ENCODE measurements at regions not wholly inside any gene's neighbourhood (a gene's known extent, or its start where the extent isn't known, plus 50 kb on each side); places are given as distances from the start of the nearest gene placed in this dataset.

DNA sequence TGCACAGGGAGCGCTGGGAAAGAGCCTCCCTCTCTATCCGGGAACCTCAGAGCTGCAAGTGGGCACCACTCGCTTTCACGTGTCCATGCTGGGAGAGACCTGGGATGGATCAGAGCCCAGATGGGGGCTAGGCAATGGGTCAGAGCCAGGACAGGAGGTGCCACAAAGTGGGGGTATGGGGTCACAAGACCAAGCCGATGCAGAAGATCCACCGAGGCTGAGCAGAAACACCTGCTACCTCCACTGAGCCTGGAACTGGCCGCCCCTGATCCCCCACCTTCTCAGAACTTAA is 180.9 kb upstream of the SFSWAP start:
- TF ChIP-seq, protein P1, sequence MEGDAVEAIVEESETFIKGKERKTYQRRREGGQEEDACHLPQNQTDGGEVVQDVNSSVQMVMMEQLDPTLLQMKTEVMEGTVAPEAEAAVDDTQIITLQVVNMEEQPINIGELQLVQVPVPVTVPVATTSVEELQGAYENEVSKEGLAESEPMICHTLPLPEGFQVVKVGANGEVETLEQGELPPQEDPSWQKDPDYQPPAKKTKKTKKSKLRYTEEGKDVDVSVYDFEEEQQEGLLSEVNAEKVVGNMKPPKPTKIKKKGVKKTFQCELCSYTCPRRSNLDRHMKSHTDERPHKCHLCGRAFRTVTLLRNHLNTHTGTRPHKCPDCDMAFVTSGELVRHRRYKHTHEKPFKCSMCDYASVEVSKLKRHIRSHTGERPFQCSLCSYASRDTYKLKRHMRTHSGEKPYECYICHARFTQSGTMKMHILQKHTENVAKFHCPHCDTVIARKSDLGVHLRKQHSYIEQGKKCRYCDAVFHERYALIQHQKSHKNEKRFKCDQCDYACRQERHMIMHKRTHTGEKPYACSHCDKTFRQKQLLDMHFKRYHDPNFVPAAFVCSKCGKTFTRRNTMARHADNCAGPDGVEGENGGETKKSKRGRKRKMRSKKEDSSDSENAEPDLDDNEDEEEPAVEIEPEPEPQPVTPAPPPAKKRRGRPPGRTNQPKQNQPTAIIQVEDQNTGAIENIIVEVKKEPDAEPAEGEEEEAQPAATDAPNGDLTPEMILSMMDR (IDR thresholded peaks at IDR 0.05 in 2 of 3, conservative IDR thresholded peaks at IDR 0.05 in 1 of 3; ENCODE audit: insufficient read depth in 2 of 3, low read depth in 1 of 3, low read length in 3 of 3), result no peak
- no peak for TF ChIP-seq HDAC2 (IDR thresholded peaks at IDR 0.05)
- TF ChIP-seq ZNF263 (CRISPR knock-in tag; IDR thresholded peaks at IDR 0.05; ENCODE audit: borderline replicate concordance), result no peak
- TF ChIP-seq GATAD2B (IDR thresholded peaks at IDR 0.05; ENCODE audit: borderline replicate concordance), result no peak
- TF ChIP-seq, protein P2, sequence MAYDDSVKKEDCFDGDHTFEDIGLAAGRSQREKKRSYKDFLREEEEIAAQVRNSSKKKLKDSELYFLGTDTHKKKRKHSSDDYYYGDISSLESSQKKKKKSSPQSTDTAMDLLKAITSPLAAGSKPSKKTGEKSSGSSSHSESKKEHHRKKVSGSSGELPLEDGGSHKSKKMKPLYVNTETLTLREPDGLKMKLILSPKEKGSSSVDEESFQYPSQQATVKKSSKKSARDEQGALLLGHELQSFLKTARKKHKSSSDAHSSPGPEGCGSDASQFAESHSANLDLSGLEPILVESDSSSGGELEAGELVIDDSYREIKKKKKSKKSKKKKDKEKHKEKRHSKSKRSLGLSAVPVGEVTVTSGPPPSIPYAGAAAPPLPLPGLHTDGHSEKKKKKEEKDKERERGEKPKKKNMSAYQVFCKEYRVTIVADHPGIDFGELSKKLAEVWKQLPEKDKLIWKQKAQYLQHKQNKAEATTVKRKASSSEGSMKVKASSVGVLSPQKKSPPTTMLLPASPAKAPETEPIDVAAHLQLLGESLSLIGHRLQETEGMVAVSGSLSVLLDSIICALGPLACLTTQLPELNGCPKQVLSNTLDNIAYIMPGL (CRISPR knock-in tag; IDR thresholded peaks at IDR 0.05), result no peak
- no peak for TF ChIP-seq LCOR (CRISPR knock-in tag; IDR thresholded peaks at IDR 0.05)
- TF ChIP-seq TARDBP (IDR thresholded peaks at IDR 0.05), result no peak
- no peak for TF ChIP-seq LARP7 (IDR thresholded peaks at IDR 0.05)
- TF ChIP-seq POLR2AphosphoS5 (IDR thresholded peaks at IDR 0.05; ENCODE audit: control insufficient read depth, insufficient read depth, low read depth, low read length), result no peak
